ENCODE measurements at regions not wholly inside any gene's neighbourhood (a gene's known extent, or its start where the extent isn't known, plus 50 kb on each side); places are given as distances from the start of the nearest gene placed in this dataset.

DNA sequence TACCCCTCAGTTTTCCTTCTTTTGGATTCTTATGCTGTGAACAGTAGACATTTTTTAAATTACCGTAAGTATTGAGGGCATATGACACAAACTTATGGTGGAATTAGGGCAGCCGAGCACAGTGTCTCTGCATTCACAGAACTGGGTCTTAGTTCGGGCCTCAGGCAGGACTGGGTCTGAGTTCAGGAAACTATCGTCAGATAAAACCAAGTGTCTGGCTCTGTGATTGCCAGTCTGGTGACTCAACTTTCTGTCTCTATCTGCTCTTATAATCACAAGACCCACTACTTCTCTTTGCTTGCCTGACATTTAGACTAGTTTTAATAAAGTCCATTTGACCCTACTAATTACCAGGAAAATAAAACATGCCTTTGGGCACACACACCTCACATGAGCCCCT, 146.2 kb downstream of the LMLN start:
- no peak for TF ChIP-seq POLR2A (IDR thresholded peaks at IDR 0.05)
- TF ChIP-seq, protein P1, sequence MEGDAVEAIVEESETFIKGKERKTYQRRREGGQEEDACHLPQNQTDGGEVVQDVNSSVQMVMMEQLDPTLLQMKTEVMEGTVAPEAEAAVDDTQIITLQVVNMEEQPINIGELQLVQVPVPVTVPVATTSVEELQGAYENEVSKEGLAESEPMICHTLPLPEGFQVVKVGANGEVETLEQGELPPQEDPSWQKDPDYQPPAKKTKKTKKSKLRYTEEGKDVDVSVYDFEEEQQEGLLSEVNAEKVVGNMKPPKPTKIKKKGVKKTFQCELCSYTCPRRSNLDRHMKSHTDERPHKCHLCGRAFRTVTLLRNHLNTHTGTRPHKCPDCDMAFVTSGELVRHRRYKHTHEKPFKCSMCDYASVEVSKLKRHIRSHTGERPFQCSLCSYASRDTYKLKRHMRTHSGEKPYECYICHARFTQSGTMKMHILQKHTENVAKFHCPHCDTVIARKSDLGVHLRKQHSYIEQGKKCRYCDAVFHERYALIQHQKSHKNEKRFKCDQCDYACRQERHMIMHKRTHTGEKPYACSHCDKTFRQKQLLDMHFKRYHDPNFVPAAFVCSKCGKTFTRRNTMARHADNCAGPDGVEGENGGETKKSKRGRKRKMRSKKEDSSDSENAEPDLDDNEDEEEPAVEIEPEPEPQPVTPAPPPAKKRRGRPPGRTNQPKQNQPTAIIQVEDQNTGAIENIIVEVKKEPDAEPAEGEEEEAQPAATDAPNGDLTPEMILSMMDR (IDR thresholded peaks at IDR 0.05) = no peak

Data from body of pancreas (tissue), 4 donors.